Suprapubic skin (tissue), 3 donors: ENCODE measurements at regions not wholly inside any gene's neighbourhood (a gene's known extent, or its start where the extent isn't known, plus 50 kb on each side); places are given as distances from the start of the nearest gene placed in this dataset.

Experiments
- POLR2AphosphoS5 ChIP-seq, 3 donors: sonication (generic); formaldehyde crosslinking; IDR thresholded peaks; one replicate each; pipeline ENCODE4 v1.6.1; 2017; ENCODE audit warnings: antibody characterized with exemption in 3 of 3
- TF ChIP-seq, protein P1 (sequence below), 2 donors: fragments of 200-600 bp in 1 of 2; fragments of 450-650 bp in 1 of 2; sonication (generic) in 1 of 2; IDR thresholded peaks; one replicate each; pipeline ENCODE4 v1.5.1; 2016 to 2019; ENCODE audit warnings: antibody characterized with exemption in 2 of 2, mild to moderate bottlenecking in 1 of 2, moderate library complexity in 1 of 2

DNA sequence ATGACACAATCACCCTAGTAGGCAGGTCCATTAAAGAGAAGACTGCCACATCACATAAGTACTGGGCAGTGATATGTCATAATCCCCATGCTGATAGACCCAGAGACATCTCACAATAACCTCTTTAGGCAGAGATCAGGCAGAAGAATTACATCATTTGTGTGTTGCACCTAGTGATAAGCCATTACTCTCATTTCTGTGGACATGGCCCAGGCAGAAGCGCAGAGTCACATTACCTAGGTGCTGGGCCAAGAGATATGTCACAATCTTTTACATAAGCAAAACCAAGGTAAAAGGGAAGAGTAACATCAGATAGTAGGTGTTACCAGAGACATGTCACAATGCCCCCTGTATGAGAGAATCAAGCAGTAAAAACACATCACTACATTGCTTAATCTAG is 71.9 kb downstream of the ZNF726 start:
- TF ChIP-seq, protein P1, sequence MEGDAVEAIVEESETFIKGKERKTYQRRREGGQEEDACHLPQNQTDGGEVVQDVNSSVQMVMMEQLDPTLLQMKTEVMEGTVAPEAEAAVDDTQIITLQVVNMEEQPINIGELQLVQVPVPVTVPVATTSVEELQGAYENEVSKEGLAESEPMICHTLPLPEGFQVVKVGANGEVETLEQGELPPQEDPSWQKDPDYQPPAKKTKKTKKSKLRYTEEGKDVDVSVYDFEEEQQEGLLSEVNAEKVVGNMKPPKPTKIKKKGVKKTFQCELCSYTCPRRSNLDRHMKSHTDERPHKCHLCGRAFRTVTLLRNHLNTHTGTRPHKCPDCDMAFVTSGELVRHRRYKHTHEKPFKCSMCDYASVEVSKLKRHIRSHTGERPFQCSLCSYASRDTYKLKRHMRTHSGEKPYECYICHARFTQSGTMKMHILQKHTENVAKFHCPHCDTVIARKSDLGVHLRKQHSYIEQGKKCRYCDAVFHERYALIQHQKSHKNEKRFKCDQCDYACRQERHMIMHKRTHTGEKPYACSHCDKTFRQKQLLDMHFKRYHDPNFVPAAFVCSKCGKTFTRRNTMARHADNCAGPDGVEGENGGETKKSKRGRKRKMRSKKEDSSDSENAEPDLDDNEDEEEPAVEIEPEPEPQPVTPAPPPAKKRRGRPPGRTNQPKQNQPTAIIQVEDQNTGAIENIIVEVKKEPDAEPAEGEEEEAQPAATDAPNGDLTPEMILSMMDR (IDR thresholded peaks at IDR 0.05) = no peak
- no peak for TF ChIP-seq POLR2AphosphoS5 (IDR thresholded peaks at IDR 0.05)
